HEK293 (cell line): ENCODE measurements at regions not wholly inside any gene's neighbourhood (a gene's known extent, or its start where the extent isn't known, plus 50 kb on each side); places are given as distances from the start of the nearest gene placed in this dataset.

Experiments used
- CTCF ChIA-PET: fragments of 350-600 bp; formaldehyde crosslinking; extraction: SDS; loops from one replicate; lab custom pipeline; 2021; ENCODE audit warnings: antibody characterized with exemption; lab: Yijun Ruan, JAX
- POLR2A ChIA-PET: fragments of 300-600 bp; formaldehyde crosslinking; extraction: SDS; loops from one replicate; lab custom pipeline; 2020; ENCODE audit warnings: antibody characterized with exemption, inconsistent platforms; lab: Yijun Ruan, JAX
- H3K27ac ChIP-seq: fragments of 200-500 bp; sonication (Bioruptor generic); 2 replicates; pipeline ENCODE4 v1.5.1; 2014; ENCODE audit warnings: low read depth, low read length, control low read depth, inconsistent platforms; ENCODE audit errors: extremely low read depth
- H3K36me3 ChIP-seq, 2 experiments: fragments of 200-500 bp in 1 of 2; sonication (Bioruptor generic) in 1 of 2; 1 replicate in 1 of 2; 2 replicates in 1 of 2; pipeline ENCODE4 v1.5.1; 2014 to 2017; ENCODE audit warnings: inconsistent platforms in 2 of 2, low read length in 2 of 2; ENCODE audit not compliant: control insufficient read depth in 2 of 2, insufficient read depth in 1 of 2
- H3K4me1 ChIP-seq: fragments of 200-500 bp; sonication (Bioruptor generic); 2 replicates; pipeline ENCODE4 v1.5.1; 2014; ENCODE audit warnings: mild to moderate bottlenecking, low read length, inconsistent platforms; ENCODE audit not compliant: control insufficient read depth, insufficient read depth
- H3K4me3 ChIP-seq: 2 replicates; pipeline ENCODE4 v1.5.1; 2011; ENCODE audit warnings: low read depth, mild to moderate bottlenecking, control low read depth, low read length, moderate library complexity
- H3K9me3 ChIP-seq: fragments of 200-500 bp; sonication (Bioruptor generic); 2 replicates; pipeline ENCODE4 v1.5.1; 2014; ENCODE audit warnings: low read depth, low read length, inconsistent platforms; ENCODE audit not compliant: control insufficient read depth, insufficient read depth
- BCL11A ChIP-seq: fragments of 450-650 bp; formaldehyde crosslinking; IDR thresholded peaks from 2 replicates; pipeline ENCODE4 v1.5.1; 2016; ENCODE audit warnings: low read depth, missing biosample characterization, missing genetic modification characterization
- GLI4 ChIP-seq: fragments of 450-650 bp; formaldehyde crosslinking; IDR thresholded peaks from 2 replicates; pipeline ENCODE4 v1.5.1; 2016; ENCODE audit warnings: missing biosample characterization, missing genetic modification characterization
- KLF16 ChIP-seq: fragments of 450-650 bp; formaldehyde crosslinking; IDR thresholded peaks from 2 replicates; pipeline ENCODE4 v1.5.1; 2017; ENCODE audit warnings: missing biosample characterization, missing genetic modification characterization
- ZBTB17 ChIP-seq: fragments of 450-650 bp; formaldehyde crosslinking; IDR thresholded peaks from 2 replicates; pipeline ENCODE4 v1.5.1; 2016; ENCODE audit warnings: missing biosample characterization, missing genetic modification characterization
- ZBTB21 ChIP-seq: fragments of 450-650 bp; formaldehyde crosslinking; IDR thresholded peaks from 2 replicates; pipeline ENCODE4 v1.5.1; 2017; ENCODE audit warnings: missing biosample characterization, missing genetic modification characterization
- ZBTB7A ChIP-seq: fragments of 450-650 bp; formaldehyde crosslinking; IDR thresholded peaks from 2 replicates; pipeline ENCODE4 v1.5.1; 2016; ENCODE audit warnings: low read depth, missing biosample characterization, missing genetic modification characterization
- ZFP3 ChIP-seq: fragments of 450-650 bp; formaldehyde crosslinking; IDR thresholded peaks from 2 replicates; pipeline ENCODE4 v1.5.1; 2016; ENCODE audit warnings: low read depth, missing biosample characterization, missing genetic modification characterization
- ZIC2 ChIP-seq: fragments of 450-650 bp; formaldehyde crosslinking; IDR thresholded peaks from 2 replicates; pipeline ENCODE4 v1.5.1; 2016; ENCODE audit warnings: missing biosample characterization, missing genetic modification characterization
- ZNF19 ChIP-seq: fragments of 450-650 bp; formaldehyde crosslinking; IDR thresholded peaks from 2 replicates; pipeline ENCODE4; 2016; ENCODE audit warnings: missing biosample characterization, missing genetic modification characterization, low read depth
- ZNF221 ChIP-seq: fragments of 450-650 bp; formaldehyde crosslinking; IDR thresholded peaks from 2 replicates; pipeline ENCODE4 v1.5.1; 2017; ENCODE audit warnings: missing biosample characterization, missing genetic modification characterization, borderline replicate concordance
- ZNF223 ChIP-seq: fragments of 450-650 bp; formaldehyde crosslinking; IDR thresholded peaks from 2 replicates; pipeline ENCODE4 v1.5.1; 2016; ENCODE audit warnings: missing biosample characterization, missing genetic modification characterization
- ZNF335 ChIP-seq: fragments of 450-650 bp; formaldehyde crosslinking; conservative IDR thresholded peaks from 2 replicates; pipeline ENCODE4 v1.5.1; 2016; ENCODE audit warnings: missing biosample characterization, missing genetic modification characterization
- ZNF37A ChIP-seq: fragments of 450-650 bp; IDR thresholded peaks from 2 replicates; pipeline ENCODE4 v1.5.1; 2018; ENCODE audit warnings: missing biosample characterization, missing genetic modification characterization
- ZNF394 ChIP-seq: fragments of 450-650 bp; formaldehyde crosslinking; IDR thresholded peaks from 2 replicates; pipeline ENCODE4 v1.5.1; 2016; ENCODE audit warnings: missing biosample characterization, missing genetic modification characterization, mild to moderate bottlenecking, moderate library complexity, borderline replicate concordance
- ZNF404 ChIP-seq: fragments of 450-650 bp; formaldehyde crosslinking; IDR thresholded peaks from 2 replicates; pipeline ENCODE4 v1.5.1; 2017; ENCODE audit warnings: missing biosample characterization, missing genetic modification characterization
- ZNF449 ChIP-seq: fragments of 450-650 bp; formaldehyde crosslinking; IDR thresholded peaks from 2 replicates; pipeline ENCODE4 v1.5.1; 2017; ENCODE audit warnings: missing biosample characterization, mild to moderate bottlenecking, missing genetic modification characterization, moderate library complexity
- ZNF48 ChIP-seq: fragments of 450-650 bp; formaldehyde crosslinking; IDR thresholded peaks from 2 replicates; pipeline ENCODE4 v1.5.1; 2016; ENCODE audit warnings: missing biosample characterization, missing genetic modification characterization
- ZNF585B ChIP-seq: fragments of 450-650 bp; formaldehyde crosslinking; IDR thresholded peaks from 2 replicates; pipeline ENCODE4 v1.5.1; 2016; ENCODE audit warnings: missing biosample characterization, missing genetic modification characterization
- ZNF629 ChIP-seq: fragments of 450-650 bp; formaldehyde crosslinking; IDR thresholded peaks from 2 replicates; pipeline ENCODE4 v1.5.1; 2017; ENCODE audit warnings: missing biosample characterization, missing genetic modification characterization
- ZNF670 ChIP-seq: fragments of 450-650 bp; formaldehyde crosslinking; IDR thresholded peaks from 2 replicates; pipeline ENCODE4 v1.5.1; 2016; ENCODE audit warnings: missing biosample characterization, missing genetic modification characterization, low read depth
- ZNF701 ChIP-seq: fragments of 450-650 bp; formaldehyde crosslinking; IDR thresholded peaks from 2 replicates; pipeline ENCODE4 v1.5.1; 2016; ENCODE audit warnings: missing biosample characterization, missing genetic modification characterization
- ZNF704 ChIP-seq: fragments of 450-650 bp; formaldehyde crosslinking; IDR thresholded peaks from 2 replicates; pipeline ENCODE4 v1.5.1; 2016; ENCODE audit warnings: missing biosample characterization, missing genetic modification characterization
- ZNF747 ChIP-seq: fragments of 450-650 bp; formaldehyde crosslinking; IDR thresholded peaks from 2 replicates; pipeline ENCODE4 v1.5.1; 2016; ENCODE audit warnings: missing biosample characterization, missing genetic modification characterization
- TF ChIP-seq, protein P1 (sequence below): fragments of 450-650 bp; formaldehyde crosslinking; IDR thresholded peaks from 2 replicates; pipeline ENCODE4 v1.5.1; 2016; ENCODE audit warnings: missing biosample characterization, missing genetic modification characterization
- TF ChIP-seq, protein P2 (sequence below): fragments of 450-650 bp; formaldehyde crosslinking; IDR thresholded peaks from 2 replicates; pipeline ENCODE4 v1.5.1; 2016; ENCODE audit warnings: missing biosample characterization, missing genetic modification characterization, low read depth
- TF ChIP-seq, protein P3 (sequence below): fragments of 450-650 bp; formaldehyde crosslinking; IDR thresholded peaks from 2 replicates; pipeline ENCODE4 v1.5.1; 2016; ENCODE audit warnings: missing biosample characterization, missing genetic modification characterization

DNA sequence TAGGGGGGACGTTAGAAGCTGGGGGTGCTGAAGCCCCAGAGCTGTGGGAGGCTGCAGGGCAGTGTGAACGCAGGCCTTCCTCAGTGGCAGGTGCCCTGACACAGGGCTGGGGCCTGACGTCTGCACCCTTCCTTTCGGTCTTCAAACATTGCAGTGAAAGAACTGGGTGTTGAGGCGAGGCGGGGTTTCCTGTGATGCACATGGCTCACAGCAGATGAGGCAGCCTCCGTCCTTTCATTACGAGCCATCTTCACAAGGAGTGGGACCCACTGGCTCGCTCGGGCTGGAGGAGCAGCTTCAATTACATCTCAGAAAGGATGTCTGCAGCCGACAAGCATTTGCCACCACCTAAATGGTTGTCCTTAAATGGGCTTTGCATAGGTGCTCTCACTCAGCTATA is 180.3 kb upstream of the SHH start:
- ChIA-PET CTCF (no interaction called here), POLR2A (no interaction called here)
- TF ChIP-seq, protein P1, sequence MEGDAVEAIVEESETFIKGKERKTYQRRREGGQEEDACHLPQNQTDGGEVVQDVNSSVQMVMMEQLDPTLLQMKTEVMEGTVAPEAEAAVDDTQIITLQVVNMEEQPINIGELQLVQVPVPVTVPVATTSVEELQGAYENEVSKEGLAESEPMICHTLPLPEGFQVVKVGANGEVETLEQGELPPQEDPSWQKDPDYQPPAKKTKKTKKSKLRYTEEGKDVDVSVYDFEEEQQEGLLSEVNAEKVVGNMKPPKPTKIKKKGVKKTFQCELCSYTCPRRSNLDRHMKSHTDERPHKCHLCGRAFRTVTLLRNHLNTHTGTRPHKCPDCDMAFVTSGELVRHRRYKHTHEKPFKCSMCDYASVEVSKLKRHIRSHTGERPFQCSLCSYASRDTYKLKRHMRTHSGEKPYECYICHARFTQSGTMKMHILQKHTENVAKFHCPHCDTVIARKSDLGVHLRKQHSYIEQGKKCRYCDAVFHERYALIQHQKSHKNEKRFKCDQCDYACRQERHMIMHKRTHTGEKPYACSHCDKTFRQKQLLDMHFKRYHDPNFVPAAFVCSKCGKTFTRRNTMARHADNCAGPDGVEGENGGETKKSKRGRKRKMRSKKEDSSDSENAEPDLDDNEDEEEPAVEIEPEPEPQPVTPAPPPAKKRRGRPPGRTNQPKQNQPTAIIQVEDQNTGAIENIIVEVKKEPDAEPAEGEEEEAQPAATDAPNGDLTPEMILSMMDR (tag by site-specific recombination): no peak
- TF ChIP-seq ZBTB21 (tag by site-specific recombination) (no peak), GLI4 (tag by site-specific recombination) (no peak), ZNF404 (tag by site-specific recombination) (no peak), ZNF221 (no peak)
- TF ChIP-seq, protein P2, sequence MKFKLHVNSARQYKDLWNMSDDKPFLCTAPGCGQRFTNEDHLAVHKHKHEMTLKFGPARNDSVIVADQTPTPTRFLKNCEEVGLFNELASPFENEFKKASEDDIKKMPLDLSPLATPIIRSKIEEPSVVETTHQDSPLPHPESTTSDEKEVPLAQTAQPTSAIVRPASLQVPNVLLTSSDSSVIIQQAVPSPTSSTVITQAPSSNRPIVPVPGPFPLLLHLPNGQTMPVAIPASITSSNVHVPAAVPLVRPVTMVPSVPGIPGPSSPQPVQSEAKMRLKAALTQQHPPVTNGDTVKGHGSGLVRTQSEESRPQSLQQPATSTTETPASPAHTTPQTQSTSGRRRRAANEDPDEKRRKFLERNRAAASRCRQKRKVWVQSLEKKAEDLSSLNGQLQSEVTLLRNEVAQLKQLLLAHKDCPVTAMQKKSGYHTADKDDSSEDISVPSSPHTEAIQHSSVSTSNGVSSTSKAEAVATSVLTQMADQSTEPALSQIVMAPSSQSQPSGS (tag by site-specific recombination): no peak
- TF ChIP-seq, all 188 proteins: peak for 0
- H3K4me3 ChIP-seq: no peak overlapping the region
- H3K27ac ChIP-seq: no peak overlapping the region
- H3K4me1 ChIP-seq: no peaks in the 10 kb centered on the region
- no peaks in the 10 kb centered on the region for H3K9me3 ChIP-seq
- no peaks in the 10 kb centered on the region for H3K36me3 ChIP-seq

DNA sequence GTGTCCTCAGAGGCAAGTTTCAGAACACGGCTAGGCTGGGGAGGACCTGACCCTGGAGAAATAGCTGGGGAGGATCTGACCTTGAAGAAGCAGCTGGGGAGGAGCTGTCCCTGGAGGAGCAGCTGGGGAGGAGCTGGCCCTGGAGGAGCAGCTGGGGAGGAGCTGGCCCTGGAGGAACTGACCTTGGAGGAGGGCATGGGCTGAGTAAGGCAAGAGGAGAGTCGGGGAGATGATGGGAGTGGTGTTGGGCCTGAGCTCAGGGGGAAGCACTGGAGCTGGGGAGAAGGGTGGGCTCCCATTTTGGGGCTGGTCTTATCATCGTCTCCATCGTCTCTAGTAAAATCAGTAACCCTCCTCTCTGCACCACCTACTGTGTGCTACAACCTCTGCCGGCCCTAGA is 179.8 kb upstream of the SHH start:
- ChIA-PET POLR2A (no interaction called here), CTCF (no interaction called here)
- Histone ChIP-seq H3K4me1 (no peaks in the 10 kb centered on the region), H3K9me3 (no peaks in the 10 kb centered on the region), H3K4me3 (no peak overlapping the region), H3K36me3 (no peaks in the 10 kb centered on the region), H3K27ac (no peak overlapping the region)
- TF ChIP-seq ZNF37A (tag by site-specific recombination) (no peak), ZIC2 (tag by site-specific recombination) (no peak), ZNF394 (tag by site-specific recombination) (peak; percentile 43; the same call in 1 of the 2 replicates), ZNF223 (no peak), ZNF701 (no peak)

GRCh38 chr7:155991470-155991869 is 179.2 kb upstream of the SHH start:
- Histone ChIP-seq H3K36me3 (no peaks in the 10 kb centered on the region), H3K4me3 (no peak overlapping the region), H3K27ac (no peak overlapping the region), H3K9me3 (no peaks in the 10 kb centered on the region), H3K4me1 (no peaks in the 10 kb centered on the region)
- ChIA-PET POLR2A (no interaction called here), CTCF (interaction anchor here (0.8 kb wide), 1 partner anchor 191 kb away, joined by 3 read pairs; no protein-coding TSS in a partner anchor)
- TF ChIP-seq ZNF704 (tag by site-specific recombination) (no peak), BCL11A (tag by site-specific recombination) (no peak), ZNF747 (tag by site-specific recombination) (no peak), ZNF585B (no peak), ZNF48 (tag by site-specific recombination) (no peak), ZNF670 (tag by site-specific recombination) (no peak), ZNF19 (tag by site-specific recombination) (no peak), ZNF449 (tag by site-specific recombination) (no peak), ZBTB7A (no peak), ZFP3 (tag by site-specific recombination) (no peak), ZNF335 (tag by site-specific recombination) (no peak), ZBTB17 (tag by site-specific recombination) (no peak), ZNF629 (tag by site-specific recombination) (no peak), KLF16 (tag by site-specific recombination) (no peak)
- TF ChIP-seq, protein P3, sequence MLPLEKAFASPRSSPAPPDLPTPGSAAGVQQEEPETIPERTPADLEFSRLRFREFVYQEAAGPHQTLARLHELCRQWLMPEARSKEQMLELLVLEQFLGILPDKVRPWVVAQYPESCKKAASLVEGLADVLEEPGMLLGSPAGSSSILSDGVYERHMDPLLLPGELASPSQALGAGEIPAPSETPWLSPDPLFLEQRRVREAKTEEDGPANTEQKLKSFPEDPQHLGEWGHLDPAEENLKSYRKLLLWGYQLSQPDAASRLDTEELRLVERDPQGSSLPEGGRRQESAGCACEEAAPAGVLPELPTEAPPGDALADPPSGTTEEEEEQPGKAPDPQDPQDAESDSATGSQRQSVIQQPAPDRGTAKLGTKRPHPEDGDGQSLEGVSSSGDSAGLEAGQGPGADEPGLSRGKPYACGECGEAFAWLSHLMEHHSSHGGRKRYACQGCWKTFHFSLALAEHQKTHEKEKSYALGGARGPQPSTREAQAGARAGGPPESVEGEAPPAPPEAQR (tag by site-specific recombination): no peak
